Kidney epithelial cell (primary cell): ENCODE measurements at regions not wholly inside any gene's neighbourhood (a gene's known extent, or its start where the extent isn't known, plus 50 kb on each side); places are given as distances from the start of the nearest gene placed in this dataset.

Experiments
- DNase-seq: peaks from one replicate; pipeline ENCODE4 v3.0.0-alpha.2; 2010; ENCODE audit warnings: low read depth
- H3K27me3 ChIP-seq: 2 replicates; pipeline ENCODE4 v1.6.0; 2011; ENCODE audit warnings: low read length; ENCODE audit not compliant: control insufficient read depth, insufficient read depth
- H3K36me3 ChIP-seq: 2 replicates; pipeline ENCODE4 v1.5.1; 2011; ENCODE audit warnings: low read length; ENCODE audit not compliant: control insufficient read depth, insufficient read depth
- H3K4me3 ChIP-seq: 2 replicates; pipeline ENCODE4 v1.5.1; 2011; ENCODE audit warnings: low read depth, mild to moderate bottlenecking, control low read depth, low read length
- CTCF ChIP-seq: IDR thresholded peaks from 2 replicates; pipeline ENCODE4 v1.5.1; 2011; ENCODE audit warnings: mild to moderate bottlenecking, moderate library complexity, low read length, control low read depth, inconsistent platforms; ENCODE audit not compliant: insufficient read depth, poor library complexity, severe bottlenecking

- Histone ChIP-seq H3K27me3 (peaks cover 5% of the 10 kb centered on the region), H3K36me3 (no peaks in the 10 kb centered on the region), H3K4me3 (no peak overlapping the region)
- DNase-seq: no peak
- TF ChIP-seq CTCF: no peak
These were observed 611.0 kb downstream of the CCER1 start for GRCh38 chr12:90343966-90344365.

GRCh38 chr12:90342081-90342480 lies 612.9 kb downstream of the CCER1 start:
- no peak for TF ChIP-seq CTCF

GRCh38 chr12:90339837-90340236 lies 615.1 kb downstream of the CCER1 start:
- no peak for TF ChIP-seq CTCF
- H3K4me3 ChIP-seq: no peak overlapping the region
- no peak for DNase-seq
- no peaks in the 10 kb centered on the region for H3K36me3 ChIP-seq
- H3K27me3 ChIP-seq: peaks cover 5% of the 10 kb centered on the region

More at GRCh38 chr12:90342081-90342480, 612.9 kb downstream of the CCER1 start:
- H3K27me3 ChIP-seq: peaks cover 5% of the 10 kb centered on the region
- H3K36me3 ChIP-seq: no peaks in the 10 kb centered on the region
- no peak overlapping the region for H3K4me3 ChIP-seq
- no peak for DNase-seq

- Histone ChIP-seq H3K36me3 (no peaks in the 10 kb centered on the region), H3K4me3 (no peak overlapping the region), H3K27me3 (peaks cover 5% of the 10 kb centered on the region)
- DNase-seq: no peak
- no peak for TF ChIP-seq CTCF
These were observed 616.6 kb downstream of the CCER1 start for GRCh38 chr12:90338365-90338764.

GRCh38 chr12:90337018-90337417 lies 618.0 kb downstream of the CCER1 start:
- Histone ChIP-seq H3K36me3 (no peaks in the 10 kb centered on the region), H3K4me3 (no peak overlapping the region), H3K27me3 (peaks cover 2% of the 10 kb centered on the region)
- no peak for DNase-seq
- no peak for TF ChIP-seq CTCF

GRCh38 chr12:90335566-90335965 lies 619.4 kb downstream of the CCER1 start:
- TF ChIP-seq CTCF: no peak
- Histone ChIP-seq H3K4me3 (no peak overlapping the region), H3K27me3 (peaks cover 2% of the 10 kb centered on the region), H3K36me3 (no peaks in the 10 kb centered on the region)
- peak; percentile 47 for DNase-seq
